Stomach (tissue), 8 donors: ENCODE measurements at regions not wholly inside any gene's neighbourhood (a gene's known extent, or its start where the extent isn't known, plus 50 kb on each side); places are given as distances from the start of the nearest gene placed in this dataset.

Experiments used
- DNase-seq, 2 donors: peaks; one replicate each; pipeline versions ENCODE4 v3.0.0 to v3.0.0-alpha.2; 2013 to 2019
- H3K27ac ChIP-seq, 5 donors: fragments of 200-600 bp in 4 of 5; sonication (generic) in 4 of 5; one replicate each; pipeline ENCODE4 v1.5.1; 2013 to 2019; ENCODE audit warnings: mild to moderate bottlenecking in 1 of 5, moderate library complexity in 1 of 5
- H3K27me3 ChIP-seq, 3 donors: fragments of 200-600 bp; sonication (generic); one replicate each; pipeline ENCODE4 v1.5.1; 2017 to 2019; ENCODE audit warnings: mixed run types in 1 of 3
- H3K36me3 ChIP-seq, 4 donors: fragments of 200-600 bp; sonication (generic); 1 replicate in 3 of 4; 2 replicates in 1 of 4; pipeline ENCODE4 v1.5.1; 2016 to 2019
- H3K4me1 ChIP-seq, 4 donors: fragments of 200-600 bp; sonication (generic); one replicate each; pipeline ENCODE4 v1.5.1; 2016 to 2019
- H3K4me3 ChIP-seq, 4 donors: fragments of 200-600 bp; sonication (generic) in 3 of 4; one replicate each; pipeline ENCODE4 v1.5.1; 2016 to 2019; ENCODE audit warnings: mild to moderate bottlenecking in 1 of 4
- H3K9me3 ChIP-seq, 4 donors: fragments of 200-600 bp; sonication (generic); one replicate each; pipeline ENCODE4 v1.5.1; 2016 to 2019
- CTCF ChIP-seq, 7 experiments: fragments of 450-650 bp in 4 of 7; fragments of 200-600 bp in 3 of 7; sonication (generic) in 3 of 7; IDR thresholded peaks; one replicate each; pipeline ENCODE4 v1.5.1; 2016 to 2019; ENCODE audit warnings: antibody characterized with exemption in 7 of 7, control low read depth in 2 of 7, mild to moderate bottlenecking in 1 of 7
- EP300 ChIP-seq: sonication (generic); formaldehyde crosslinking; IDR thresholded peaks from one replicate; pipeline ENCODE4 v1.6.1; 2017; ENCODE audit warnings: antibody characterized with exemption
- POLR2A ChIP-seq, 4 donors: fragments of 450-650 bp; IDR thresholded peaks; one replicate each; pipeline ENCODE4 v1.6.1; 2016; ENCODE audit warnings: antibody characterized with exemption in 4 of 4, control low read depth in 2 of 4, mild to moderate bottlenecking in 1 of 4, moderate library complexity in 1 of 4
- POLR2AphosphoS5 ChIP-seq, 3 donors: sonication (generic); formaldehyde crosslinking; IDR thresholded peaks; one replicate each; pipeline ENCODE4 v1.6.1; 2016; ENCODE audit warnings: antibody characterized with exemption in 3 of 3
- WGBS, 5 donors: extraction: QIAGEN DNeasy Blood & Tissue Kit in 3 of 5; methylation state at CpG; one replicate each; pipeline versions ENCODE4 v1.1.5 to v1.1.7; 2013 to 2018; 5-methylcytosine and 5-hydroxymethylcytosine counted together
- intact Hi-C: fragments of 100-400 bp; cut with DNase I; formaldehyde crosslinking; loops from one replicate; pipeline ENCODE4 v1.15.1; 2023; ENCODE audit warnings: low total_unique reads
- donor health status: healthy with polysubstance abuse.
- donor health status: Bipolar disorder and iron deficiency.
- donor health status: healthy.

GRCh38 chrX:42541554-42541953 lies 236.4 kb downstream of the PPP1R2C start:
- no peak for DNase-seq
- H3K4me1 ChIP-seq = no peaks in the 10 kb centered on the region
- intact Hi-C loops = no loop called here
- H3K9me3 ChIP-seq = no peaks in the 10 kb centered on the region
- no peak for TF ChIP-seq EP300
- no peak overlapping the region for H3K4me3 ChIP-seq
- no peak overlapping the region for H3K27ac ChIP-seq
- no peaks in the 10 kb centered on the region for H3K36me3 ChIP-seq
- no peaks in the 10 kb centered on the region for H3K27me3 ChIP-seq

- Histone ChIP-seq H3K4me1 (no peaks in the 10 kb centered on the region), H3K36me3 (no peaks in the 10 kb centered on the region), H3K4me3 (no peak overlapping the region), H3K27me3 (no peaks in the 10 kb centered on the region), H3K27ac (no peak overlapping the region), H3K9me3 (no peaks in the 10 kb centered on the region)
- no peak for DNase-seq
- intact Hi-C loops = no loop called here
- TF ChIP-seq EP300 (no peak), POLR2AphosphoS5 (IDR thresholded peaks at IDR 0.05) (no peak), POLR2A (IDR thresholded peaks at IDR 0.05) (no peak), CTCF (IDR thresholded peaks at IDR 0.05) (no peak)
Observed at GRCh38 chrX:42540146-42540545, 237.8 kb downstream of the PPP1R2C start.

GRCh38 chrX:42538405-42538804 lies 239.6 kb downstream of the PPP1R2C start:
- TF ChIP-seq CTCF (IDR thresholded peaks at IDR 0.05) = no peak
- no peak for TF ChIP-seq POLR2A (IDR thresholded peaks at IDR 0.05)
- no peak for TF ChIP-seq EP300
- no peak for DNase-seq
- intact Hi-C loops = no loop called here

GRCh38 chrX:42536286-42536685 lies 241.7 kb downstream of the PPP1R2C start:
- H3K4me1 ChIP-seq = no peaks in the 10 kb centered on the region
- H3K27me3 ChIP-seq = peaks cover 0 to 8% (median 0%) of the 10 kb centered on the region in 3 donors
- no peak for DNase-seq
- no peak overlapping the region for H3K27ac ChIP-seq
- TF ChIP-seq POLR2AphosphoS5 (IDR thresholded peaks at IDR 0.05) (no peak), EP300 (no peak), CTCF (IDR thresholded peaks at IDR 0.05) (no peak), POLR2A (IDR thresholded peaks at IDR 0.05) (no peak)
- WGBS, 5 donors = 64 to 88% (median 77%) methylated on average over 3 of the region's 3 CpGs
- intact Hi-C loops = no loop called here
- H3K36me3 ChIP-seq = no peaks in the 10 kb centered on the region
- H3K4me3 ChIP-seq = no peak overlapping the region
- H3K9me3 ChIP-seq = peaks cover 0 to 4% (median 0%) of the 10 kb centered on the region in 4 donors

More at GRCh38 chrX:42538405-42538804, 239.6 kb downstream of the PPP1R2C start:
- H3K36me3 ChIP-seq = no peaks in the 10 kb centered on the region
- peaks cover 0 to 8% (median 0%) of the 10 kb centered on the region in 3 donors for H3K27me3 ChIP-seq
- peaks cover 0 to 4% (median 0%) of the 10 kb centered on the region in 4 donors for H3K9me3 ChIP-seq
- H3K27ac ChIP-seq = no peak overlapping the region
- no peak overlapping the region for H3K4me3 ChIP-seq
- H3K4me1 ChIP-seq = no peaks in the 10 kb centered on the region
- 61 to 73% (median 67%) methylated on average over 2 of the region's 2 CpGs for WGBS, 5 donors

GRCh38 chrX:42535233-42535632 lies 242.7 kb downstream of the PPP1R2C start:
- 63 to 70% (median 67%) methylated on average over 2 of the region's 2 CpGs for WGBS, 5 donors
- TF ChIP-seq CTCF (IDR thresholded peaks at IDR 0.05) (no peak), POLR2A (IDR thresholded peaks at IDR 0.05) (no peak), EP300 (no peak), POLR2AphosphoS5 (IDR thresholded peaks at IDR 0.05) (no peak)

More at GRCh38 chrX:42535233-42535632, 242.7 kb downstream of the PPP1R2C start:
- Histone ChIP-seq H3K4me3 (no peak overlapping the region), H3K36me3 (no peaks in the 10 kb centered on the region), H3K9me3 (peaks cover 0 to 4% (median 0%) of the 10 kb centered on the region in 4 donors), H3K27ac (no peak overlapping the region), H3K27me3 (peaks cover 0 to 8% (median 0%) of the 10 kb centered on the region in 3 donors), H3K4me1 (no peaks in the 10 kb centered on the region)
- intact Hi-C loops = no loop called here
- no peak for DNase-seq
